ENCODE measurements at regions not wholly inside any gene's neighbourhood (a gene's known extent, or its start where the extent isn't known, plus 50 kb on each side); places are given as distances from the start of the nearest gene placed in this dataset.

GRCh38 chr2:12539336-12539735, 177.4 kb upstream of the TRIB2 start:
- no peak for TF ChIP-seq CTCF (IDR thresholded peaks at IDR 0.05; ENCODE audit: borderline replicate concordance)
- Histone ChIP-seq H3K36me3 (no peaks in the 10 kb centered on the region), H3K27me3 (ENCODE audit: low read depth) (no peaks in the 10 kb centered on the region), H3K9me3 (replicated peaks) (no peaks in the 10 kb centered on the region), H3K4me3 (no peak overlapping the region), H3K27ac (replicated peaks) (peak overlapping the region; percentile 59), H3K4me1 (peaks cover 59% of the 10 kb centered on the region)
- intact Hi-C loops (cut with micrococcal nuclease), result no loop called here
- DNase-seq, result no peak

GRCh38 chr2:12539776-12540562, 176.8 kb upstream of the TRIB2 start:
- Histone ChIP-seq H3K27ac (replicated peaks) (peak overlapping the region; percentile 59), H3K9me3 (replicated peaks) (no peaks in the 10 kb centered on the region), H3K27me3 (ENCODE audit: low read depth) (no peaks in the 10 kb centered on the region), H3K4me1 (peaks cover 59% of the 10 kb centered on the region), H3K4me3 (no peak overlapping the region), H3K36me3 (no peaks in the 10 kb centered on the region)
- no peak for DNase-seq
- intact Hi-C loops (cut with micrococcal nuclease), result no loop called here
- no peak for TF ChIP-seq CTCF (IDR thresholded peaks at IDR 0.05; ENCODE audit: borderline replicate concordance)

GRCh38 chr2:12543076-12543977, 173.4 kb upstream of the TRIB2 start:
- DNase-seq, result no peak

GRCh38 chr2:12543978-12544558, 172.7 kb upstream of the TRIB2 start:
- no peaks in the 10 kb centered on the region for H3K27me3 ChIP-seq (ENCODE audit: low read depth)
- H3K27ac ChIP-seq (replicated peaks), result peak overlapping the region; percentile 75
- no peak for DNase-seq
- no peak overlapping the region for H3K4me3 ChIP-seq
- H3K36me3 ChIP-seq, result no peaks in the 10 kb centered on the region
- H3K4me1 ChIP-seq, result peaks cover 30% of the 10 kb centered on the region
- TF ChIP-seq CTCF (IDR thresholded peaks at IDR 0.05; ENCODE audit: borderline replicate concordance), result no peak
- no peaks in the 10 kb centered on the region for H3K9me3 ChIP-seq (replicated peaks)
- intact Hi-C loops (cut with micrococcal nuclease), result no loop called here

More at GRCh38 chr2:12543076-12543977, 173.4 kb upstream of the TRIB2 start:
- Histone ChIP-seq H3K9me3 (replicated peaks) (no peaks in the 10 kb centered on the region), H3K4me3 (peak overlapping the region; percentile 7), H3K36me3 (no peaks in the 10 kb centered on the region), H3K27me3 (ENCODE audit: low read depth) (no peaks in the 10 kb centered on the region), H3K27ac (replicated peaks) (peak overlapping the region; percentile 75), H3K4me1 (peaks cover 37% of the 10 kb centered on the region)
- no peak for TF ChIP-seq CTCF (IDR thresholded peaks at IDR 0.05; ENCODE audit: borderline replicate concordance)
- intact Hi-C loops (cut with micrococcal nuclease), result no loop called here

GRCh38 chr2:12547566-12548170, 169.1 kb upstream of the TRIB2 start:
- intact Hi-C loops (cut with micrococcal nuclease), result no loop called here
- no peaks in the 10 kb centered on the region for H3K9me3 ChIP-seq (replicated peaks)
- TF ChIP-seq CTCF (IDR thresholded peaks at IDR 0.05; ENCODE audit: borderline replicate concordance), result no peak

More at GRCh38 chr2:12547566-12548170, 169.1 kb upstream of the TRIB2 start:
- no peak overlapping the region for H3K27ac ChIP-seq (replicated peaks)
- H3K36me3 ChIP-seq, result no peaks in the 10 kb centered on the region
- peaks cover 17% of the 10 kb centered on the region for H3K4me1 ChIP-seq
- H3K4me3 ChIP-seq, result no peak overlapping the region
- no peak for DNase-seq
- H3K27me3 ChIP-seq (ENCODE audit: low read depth), result no peaks in the 10 kb centered on the region

Data from left ventricle myocardium inferior (tissue), 1 donor.